ENCODE measurements at regions not wholly inside any gene's neighbourhood (a gene's known extent, or its start where the extent isn't known, plus 50 kb on each side); places are given as distances from the start of the nearest gene placed in this dataset.

DNA sequence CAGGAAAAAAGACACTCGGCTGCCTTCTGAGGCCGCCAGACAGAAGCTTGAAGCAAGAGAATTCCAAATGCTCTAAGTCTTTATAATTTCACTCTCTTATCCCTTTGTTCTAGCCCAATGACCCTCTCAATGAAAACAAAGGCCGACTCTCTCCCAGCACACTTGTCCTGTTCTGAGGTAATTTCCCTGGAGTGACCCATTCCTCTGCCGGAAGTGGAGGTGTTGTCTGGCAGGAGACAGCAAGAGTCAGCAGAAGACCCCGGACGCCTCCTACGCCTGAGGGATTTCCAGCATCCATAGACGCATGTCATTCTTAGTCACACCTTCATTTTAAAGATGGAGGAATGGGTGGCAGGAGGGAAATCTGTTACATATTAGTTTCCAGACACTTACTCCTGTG is 110.3 kb downstream of the SOD2 start:
- no peaks in the 10 kb centered on the region for H3K27me3 ChIP-seq
- H3K9me3 ChIP-seq: no peaks in the 10 kb centered on the region
- TF ChIP-seq, protein P1, sequence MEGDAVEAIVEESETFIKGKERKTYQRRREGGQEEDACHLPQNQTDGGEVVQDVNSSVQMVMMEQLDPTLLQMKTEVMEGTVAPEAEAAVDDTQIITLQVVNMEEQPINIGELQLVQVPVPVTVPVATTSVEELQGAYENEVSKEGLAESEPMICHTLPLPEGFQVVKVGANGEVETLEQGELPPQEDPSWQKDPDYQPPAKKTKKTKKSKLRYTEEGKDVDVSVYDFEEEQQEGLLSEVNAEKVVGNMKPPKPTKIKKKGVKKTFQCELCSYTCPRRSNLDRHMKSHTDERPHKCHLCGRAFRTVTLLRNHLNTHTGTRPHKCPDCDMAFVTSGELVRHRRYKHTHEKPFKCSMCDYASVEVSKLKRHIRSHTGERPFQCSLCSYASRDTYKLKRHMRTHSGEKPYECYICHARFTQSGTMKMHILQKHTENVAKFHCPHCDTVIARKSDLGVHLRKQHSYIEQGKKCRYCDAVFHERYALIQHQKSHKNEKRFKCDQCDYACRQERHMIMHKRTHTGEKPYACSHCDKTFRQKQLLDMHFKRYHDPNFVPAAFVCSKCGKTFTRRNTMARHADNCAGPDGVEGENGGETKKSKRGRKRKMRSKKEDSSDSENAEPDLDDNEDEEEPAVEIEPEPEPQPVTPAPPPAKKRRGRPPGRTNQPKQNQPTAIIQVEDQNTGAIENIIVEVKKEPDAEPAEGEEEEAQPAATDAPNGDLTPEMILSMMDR (IDR thresholded peaks at IDR 0.05): no peak
- TF ChIP-seq POLR2A (IDR thresholded peaks at IDR 0.05): no peak
- intact Hi-C loops (cut with DNase I): no loop called here
- no peak overlapping the region for H3K4me3 ChIP-seq (replicated peaks in 1 of 3)
- H3K4me1 ChIP-seq: no peaks in the 10 kb centered on the region
- H3K27ac ChIP-seq: no peak overlapping the region
- no peaks in the 10 kb centered on the region for H3K36me3 ChIP-seq
- 60 to 63% methylated on average over 8 of the region's 8 CpGs for WGBS, 2 donors
- DNase-seq: no peak

- Histone ChIP-seq H3K4me3 (replicated peaks in 1 of 3) (no peak overlapping the region), H3K36me3 (no peaks in the 10 kb centered on the region), H3K4me1 (no peaks in the 10 kb centered on the region), H3K9me3 (no peaks in the 10 kb centered on the region), H3K27me3 (no peaks in the 10 kb centered on the region), H3K27ac (no peak overlapping the region)
- TF ChIP-seq, protein P1 (IDR thresholded peaks at IDR 0.05): no peak
- no peak for TF ChIP-seq POLR2A (IDR thresholded peaks at IDR 0.05)
- DNase-seq: no peak
- intact Hi-C loops (cut with DNase I): no loop called here
- 83 to 91% methylated on average over 5 of the region's 5 CpGs for WGBS, 2 donors
Measured at GRCh38 chr6:159578629-159579028, 114.4 kb downstream of the SOD2 start.

- intact Hi-C loops (cut with DNase I): no loop called here
- H3K27me3 ChIP-seq: no peaks in the 10 kb centered on the region
- no peak overlapping the region for H3K4me3 ChIP-seq (replicated peaks in 1 of 3)
- DNase-seq: peak; percentile 15 to 18
- H3K36me3 ChIP-seq: no peaks in the 10 kb centered on the region
- WGBS, 2 donors: 73 to 80% methylated on average over 2 to 5 of the region's 5 CpGs
- H3K4me1 ChIP-seq: no peaks in the 10 kb centered on the region
- H3K9me3 ChIP-seq: no peaks in the 10 kb centered on the region
- H3K27ac ChIP-seq: no peak overlapping the region
- TF ChIP-seq, protein P1 (IDR thresholded peaks at IDR 0.05): no peak
- no peak for TF ChIP-seq POLR2A (IDR thresholded peaks at IDR 0.05)
Measured at GRCh38 chr6:159577564-159577963, 115.5 kb downstream of the SOD2 start.

GRCh38 chr6:159572439-159573110 is 120.5 kb downstream of the SOD2 start:
- H3K27ac ChIP-seq: no peak overlapping the region
- 63 to 68% methylated on average over 12 of the region's 12 CpGs for WGBS, 2 donors
- no peaks in the 10 kb centered on the region for H3K27me3 ChIP-seq
- DNase-seq: no peak
- no peaks in the 10 kb centered on the region for H3K36me3 ChIP-seq
- no peak overlapping the region for H3K4me3 ChIP-seq (replicated peaks in 1 of 3)
- H3K9me3 ChIP-seq: no peaks in the 10 kb centered on the region
- TF ChIP-seq POLR2A (IDR thresholded peaks at IDR 0.05): no peak
- TF ChIP-seq, protein P1 (IDR thresholded peaks at IDR 0.05): no peak
- no peaks in the 10 kb centered on the region for H3K4me1 ChIP-seq
- intact Hi-C loops (cut with DNase I): no loop called here

GRCh38 chr6:159565181-159565710 is 127.8 kb downstream of the SOD2 start:
- TF ChIP-seq, protein P1 (IDR thresholded peaks at IDR 0.05): no peak
- no peak for TF ChIP-seq POLR2A (IDR thresholded peaks at IDR 0.05)
- H3K27me3 ChIP-seq: no peaks in the 10 kb centered on the region
- 45 to 49% methylated on average over 7 of the region's 7 CpGs for WGBS, 2 donors
- no peak overlapping the region for H3K4me3 ChIP-seq (replicated peaks in 1 of 3)
- no peak for DNase-seq
- no peak overlapping the region for H3K27ac ChIP-seq
- H3K4me1 ChIP-seq: no peaks in the 10 kb centered on the region
- intact Hi-C loops (cut with DNase I): no loop called here
- H3K9me3 ChIP-seq: no peaks in the 10 kb centered on the region
- H3K36me3 ChIP-seq: no peaks in the 10 kb centered on the region

Measured in thyroid gland (tissue), 4 donors.